SK-N-SH treated with all-trans-retinoic acid at 6 μM for 48 hours (cell line): ENCODE measurements at regions not wholly inside any gene's neighbourhood (a gene's known extent, or its start where the extent isn't known, plus 50 kb on each side); places are given as distances from the start of the nearest gene placed in this dataset.

Experiments used
- ARNTL ChIP-seq: fragments of 450-650 bp; formaldehyde crosslinking; IDR thresholded peaks from 2 replicates; pipeline ENCODE4 v1.5.0; 2020; ENCODE audit warnings: low read depth, mild to moderate bottlenecking, moderate library complexity, borderline replicate concordance
- BACH2 ChIP-seq: fragments of 250-450 bp; sonication (Bioruptor Pico); IDR thresholded peaks from 2 replicates; pipeline ENCODE4 v1.9.0; 2021; ENCODE audit warnings: mild to moderate bottlenecking, borderline replicate concordance
- GLIS3 ChIP-seq: fragments of 250-450 bp; sonication (Bioruptor Pico); IDR thresholded peaks from 2 replicates; pipeline ENCODE4 v1.5.0; 2020; ENCODE audit warnings: mild to moderate bottlenecking, moderate library complexity
- ISL1 ChIP-seq: fragments of 250-450 bp; sonication (Bioruptor Pico); IDR thresholded peaks from 2 replicates; pipeline ENCODE4 v2.1.2; 2022; ENCODE audit warnings: mild to moderate bottlenecking, moderate library complexity
- OSR1 ChIP-seq: fragments of 250-450 bp; sonication (Bioruptor Pico); IDR thresholded peaks from 2 replicates; pipeline ENCODE4 v1.8.0; 2022; ENCODE audit warnings: moderate library complexity, mild to moderate bottlenecking, inconsistent platforms
- POU6F1 ChIP-seq: fragments of 250-450 bp; sonication (Bioruptor Pico); IDR thresholded peaks from 2 replicates; pipeline ENCODE4 v1.8.0; 2021; ENCODE audit warnings: low read depth, mild to moderate bottlenecking, moderate library complexity, borderline replicate concordance
- RARB ChIP-seq: fragments of 250-450 bp; sonication (Bioruptor Pico); IDR thresholded peaks from 2 replicates; pipeline ENCODE4 v1.8.0; 2021; ENCODE audit warnings: mild to moderate bottlenecking, moderate library complexity
- TOX ChIP-seq: fragments of 250-450 bp; sonication (Bioruptor Pico); IDR thresholded peaks from 2 replicates; pipeline ENCODE4 v1.8.0; 2021; ENCODE audit warnings: mild to moderate bottlenecking, moderate library complexity, borderline replicate concordance
- ZFP3 ChIP-seq: fragments of 250-450 bp; sonication (Bioruptor Pico); IDR thresholded peaks from 2 replicates; pipeline ENCODE4 v1.5.0; 2020; ENCODE audit warnings: mild to moderate bottlenecking, moderate library complexity
- ZFP30 ChIP-seq: fragments of 450-650 bp; formaldehyde crosslinking; IDR thresholded peaks from 2 replicates; pipeline ENCODE4 v1.5.0; 2022; ENCODE audit warnings: mild to moderate bottlenecking, moderate library complexity
- ZNF565 ChIP-seq: fragments of 450-650 bp; formaldehyde crosslinking; conservative IDR thresholded peaks from 2 replicates; pipeline ENCODE4 v1.5.0; 2020; ENCODE audit warnings: low read depth, mild to moderate bottlenecking, moderate library complexity
- ZNF70 ChIP-seq: fragments of 450-650 bp; formaldehyde crosslinking; IDR thresholded peaks from 2 replicates; pipeline ENCODE4 v1.5.0; 2020; ENCODE audit warnings: mild to moderate bottlenecking, moderate library complexity
- ZNF8 ChIP-seq: fragments of 450-650 bp; formaldehyde crosslinking; IDR thresholded peaks from 2 replicates; pipeline ENCODE4 v1.5.0; 2020; ENCODE audit warnings: mild to moderate bottlenecking, moderate library complexity
- TF ChIP-seq, protein P1 (sequence below): fragments of 250-450 bp; sonication (Bioruptor Pico); IDR thresholded peaks from 2 replicates; pipeline ENCODE4 v1.8.0; 2020; ENCODE audit warnings: mild to moderate bottlenecking, moderate library complexity, borderline replicate concordance

- TF ChIP-seq ISL1 (CRISPR knock-in tag) (no peak), BACH2 (CRISPR knock-in tag) (no peak), TOX (CRISPR knock-in tag) (no peak), ZNF8 (CRISPR knock-in tag) (no peak), ARNTL (CRISPR knock-in tag) (no peak), GLIS3 (CRISPR knock-in tag) (no peak), ZNF70 (CRISPR knock-in tag) (no peak), OSR1 (no peak), POU6F1 (no peak), RARB (no peak), ZNF565 (CRISPR knock-in tag) (no peak), ZFP3 (CRISPR knock-in tag) (no peak), ZFP30 (no peak)
- TF ChIP-seq, protein P1, sequence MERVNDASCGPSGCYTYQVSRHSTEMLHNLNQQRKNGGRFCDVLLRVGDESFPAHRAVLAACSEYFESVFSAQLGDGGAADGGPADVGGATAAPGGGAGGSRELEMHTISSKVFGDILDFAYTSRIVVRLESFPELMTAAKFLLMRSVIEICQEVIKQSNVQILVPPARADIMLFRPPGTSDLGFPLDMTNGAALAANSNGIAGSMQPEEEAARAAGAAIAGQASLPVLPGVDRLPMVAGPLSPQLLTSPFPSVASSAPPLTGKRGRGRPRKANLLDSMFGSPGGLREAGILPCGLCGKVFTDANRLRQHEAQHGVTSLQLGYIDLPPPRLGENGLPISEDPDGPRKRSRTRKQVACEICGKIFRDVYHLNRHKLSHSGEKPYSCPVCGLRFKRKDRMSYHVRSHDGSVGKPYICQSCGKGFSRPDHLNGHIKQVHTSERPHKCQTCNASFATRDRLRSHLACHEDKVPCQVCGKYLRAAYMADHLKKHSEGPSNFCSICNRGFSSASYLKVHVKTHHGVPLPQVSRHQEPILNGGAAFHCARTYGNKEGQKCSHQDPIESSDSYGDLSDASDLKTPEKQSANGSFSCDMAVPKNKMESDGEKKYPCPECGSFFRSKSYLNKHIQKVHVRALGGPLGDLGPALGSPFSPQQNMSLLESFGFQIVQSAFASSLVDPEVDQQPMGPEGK (CRISPR knock-in tag) = no peak
These were observed 204.1 kb downstream of the BCL11B start for GRCh38 chr14:99067927-99068326.
